ENCODE measurements at regions not wholly inside any gene's neighbourhood (a gene's known extent, or its start where the extent isn't known, plus 50 kb on each side); places are given as distances from the start of the nearest gene placed in this dataset.

- Histone ChIP-seq H3K4me1 (no peaks in the 10 kb centered on the region), H3K27me3 (peaks cover 0 to 8% of the 10 kb centered on the region in 2 donors), H3K9me3 (no peaks in the 10 kb centered on the region), H3K4me3 (no peak overlapping the region), H3K27ac (no peak overlapping the region), H3K36me3 (no peaks in the 10 kb centered on the region)
- ATAC-seq (no peak), DNase-seq (no peak)
- intact Hi-C loops (cut with DNase I): no loop called here
- no peak for TF ChIP-seq CTCF (IDR thresholded peaks at IDR 0.05)
Measured at GRCh38 chr7:35415411-35415822, 161.5 kb upstream of the TBX20 start.

GRCh38 chr7:35411331-35411730, 157.4 kb upstream of the TBX20 start:
- Histone ChIP-seq H3K4me1 (no peaks in the 10 kb centered on the region), H3K9me3 (no peaks in the 10 kb centered on the region), H3K27ac (no peak overlapping the region), H3K36me3 (no peaks in the 10 kb centered on the region), H3K27me3 (peaks cover 3 to 13% of the 10 kb centered on the region in 2 donors), H3K4me3 (no peak overlapping the region)
- intact Hi-C loops (cut with DNase I): no loop called here
- no peak for TF ChIP-seq CTCF (IDR thresholded peaks at IDR 0.05)
- ATAC-seq: no peak
- DNase-seq: no peak

DNA sequence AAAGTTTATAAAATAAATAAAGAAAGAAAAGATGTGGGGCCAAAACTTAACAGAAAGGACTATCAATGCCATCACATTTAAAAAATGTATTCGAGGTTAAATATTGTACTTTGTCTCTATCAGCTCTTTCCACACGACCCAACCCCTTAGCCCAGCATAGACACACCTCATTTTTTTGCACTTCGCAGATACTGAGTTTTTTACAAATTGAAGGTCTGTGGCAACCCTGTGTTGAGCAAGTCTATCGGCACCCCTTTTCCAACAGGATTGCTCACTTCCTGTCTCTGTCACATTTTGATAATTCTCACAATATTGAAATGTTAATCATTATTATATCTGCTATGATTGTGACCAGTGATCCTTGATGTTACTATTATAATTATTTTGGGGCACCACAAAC, 151.6 kb upstream of the TBX20 start:
- Histone ChIP-seq H3K36me3 (no peaks in the 10 kb centered on the region), H3K4me1 (no peaks in the 10 kb centered on the region), H3K27me3 (peaks cover 3 to 8% of the 10 kb centered on the region in 2 donors), H3K27ac (no peak overlapping the region), H3K4me3 (no peak overlapping the region), H3K9me3 (no peaks in the 10 kb centered on the region)
- DNase-seq (no peak), ATAC-seq (no peak)
- intact Hi-C loops (cut with DNase I): no loop called here
- no peak for TF ChIP-seq CTCF (IDR thresholded peaks at IDR 0.05)

GRCh38 chr7:35401217-35401879, 147.4 kb upstream of the TBX20 start:
- DNase-seq: no peak
- no peaks in the 10 kb centered on the region for H3K4me1 ChIP-seq
- no peak for TF ChIP-seq CTCF (IDR thresholded peaks at IDR 0.05)
- intact Hi-C loops (cut with DNase I): no loop called here
- H3K9me3 ChIP-seq: no peaks in the 10 kb centered on the region
- no peak overlapping the region for H3K27ac ChIP-seq
- no peaks in the 10 kb centered on the region for H3K36me3 ChIP-seq
- H3K4me3 ChIP-seq: no peak overlapping the region
- H3K27me3 ChIP-seq: no peaks in the 10 kb centered on the region
- no peak for ATAC-seq

- intact Hi-C loops (cut with DNase I): no loop called here
- no peaks in the 10 kb centered on the region for H3K9me3 ChIP-seq
- H3K27ac ChIP-seq: no peak overlapping the region
- DNase-seq: no peak
- no peaks in the 10 kb centered on the region for H3K36me3 ChIP-seq
- TF ChIP-seq CTCF (IDR thresholded peaks at IDR 0.05): no peak
- no peaks in the 10 kb centered on the region for H3K27me3 ChIP-seq
- H3K4me1 ChIP-seq: no peaks in the 10 kb centered on the region
- H3K4me3 ChIP-seq: no peak overlapping the region
- no peak for ATAC-seq
Measured at GRCh38 chr7:35399840-35400239, 145.9 kb upstream of the TBX20 start.
